ENCODE measurements at regions not wholly inside any gene's neighbourhood (a gene's known extent, or its start where the extent isn't known, plus 50 kb on each side); places are given as distances from the start of the nearest gene placed in this dataset.
A peak's percentile ranks its signal among the peaks of the same experiment; 100 is the strongest.

GRCh38 chr14:87834594-87834993 is 158.4 kb downstream of the GALC start (continued):
- TF ChIP-seq GMEB2 (CRISPR knock-in tag; IDR thresholded peaks at IDR 0.05; ENCODE audit: low read depth) = no peak
- TF ChIP-seq ZNF512 (CRISPR knock-in tag; IDR thresholded peaks at IDR 0.05) = no peak
- no peak for TF ChIP-seq ZNF557 (CRISPR knock-in tag; IDR thresholded peaks at IDR 0.05)
- no peak for TF ChIP-seq HNRNPUL1 (IDR thresholded peaks at IDR 0.05; ENCODE audit: low read depth, low read length)
- no peak for TF ChIP-seq FOXC1 (CRISPR knock-in tag; IDR thresholded peaks at IDR 0.05; ENCODE audit: borderline replicate concordance)

GRCh38 chr14:87833026-87833425 is 160.0 kb downstream of the GALC start:
- Histone ChIP-seq H3K4me3 (replicated peaks in 1 of 3; ENCODE audit: insufficient read depth in 1 of 3, low read depth in 2 of 3, low read length in 3 of 3) (no peak overlapping the region), H4K20me1 (ENCODE audit: insufficient read depth, low read length) (no peaks in the 10 kb centered on the region), H3K9ac (ENCODE audit: insufficient read depth, low read depth, low read length) (no peak overlapping the region), H3K27ac (ENCODE audit: extremely low read length, insufficient read depth, low read length) (no peak overlapping the region), H3K79me2 (ENCODE audit: insufficient read depth, low read length) (no peaks in the 10 kb centered on the region), H3K4me2 (ENCODE audit: low read depth, low read length) (no peak overlapping the region), H3K4me1 (ENCODE audit: insufficient read depth, low read length) (no peaks in the 10 kb centered on the region), H3K36me3 (replicated peaks in 1 of 2; ENCODE audit: control insufficient read depth in 1 of 2, insufficient read depth in 2 of 2, low read length in 2 of 2) (no peaks in the 10 kb centered on the region), H2AFZ (ENCODE audit: low read length) (no peak overlapping the region), H3K27me3 (ENCODE audit: control insufficient read depth in 1 of 2, insufficient read depth in 2 of 2, low read length in 2 of 2) (no peaks in the 10 kb centered on the region), H3K9me3 (ENCODE audit: low read length) (no peaks in the 10 kb centered on the region)
- no peak for ATAC-seq
- TF ChIP-seq POLR2AphosphoS2 (IDR thresholded peaks at IDR 0.05; ENCODE audit: low read depth, low read length) = no peak
- no peak for TF ChIP-seq XRCC5 (optimal IDR thresholded peaks at IDR 0.05; ENCODE audit: low read length)
- no peak for TF ChIP-seq ZNF674 (CRISPR knock-in tag; IDR thresholded peaks at IDR 0.05; ENCODE audit: low read depth)
- no peak for TF ChIP-seq ELF4 (CRISPR knock-in tag; IDR thresholded peaks at IDR 0.05; ENCODE audit: borderline replicate concordance)
- peak; percentile 32 to 70; a peak in 2 of 4 replicates for TF ChIP-seq MAFK (conservative IDR thresholded peaks at IDR 0.05 in 1 of 2, IDR thresholded peaks at IDR 0.05 in 1 of 2; ENCODE audit: low read length in 2 of 2)
- peak; percentile 56; the same call in 1 of the 2 replicates for TF ChIP-seq MAFF (IDR thresholded peaks at IDR 0.05; ENCODE audit: low read depth, low read length)
- no peak for TF ChIP-seq IRF1 (CRISPR knock-in tag; IDR thresholded peaks at IDR 0.05; ENCODE audit: low read depth)
- TF ChIP-seq LRRFIP1 (CRISPR knock-in tag; conservative IDR thresholded peaks at IDR 0.05) = no peak
- TF ChIP-seq ZNF264 (CRISPR knock-in tag; IDR thresholded peaks at IDR 0.05) = no peak
- TF ChIP-seq ZNF770 (CRISPR knock-in tag; IDR thresholded peaks at IDR 0.05) = no peak
- ChIA-PET CTCF (ENCODE audit: low intra/inter-chr PET ratio, low total read pairs) (no interaction called here), POLR2A (no interaction called here)
- no peak for FAIRE-seq
- intact Hi-C loops (cut with micrococcal nuclease; ENCODE audit: unreplicated experiment) = no loop called here
- WGBS (ENCODE audit: low lambda C conversion rate) = 0% methylated on average over 1 of the region's 1 CpG
- DNase-seq (ENCODE audit: low spot score) = no peak
- in situ Hi-C loops (cut with HindIII; ENCODE audit: extremely low pct_ligation_motif_present, low pct_unique_long_range_greater_than_20kb) = no loop called here
- BruUV-seq (replicated peaks) = no TSS peak
